ENCODE measurements at regions not wholly inside any gene's neighbourhood (a gene's known extent, or its start where the extent isn't known, plus 50 kb on each side); places are given as distances from the start of the nearest gene placed in this dataset.
"Not testable (repeated sequence)": the region's sequence is repeated elsewhere in the genome, so short reads cannot be mapped to it uniquely, and the experiment has no call there.

GRCh38 chr7:81887098-81888090 lies 117.5 kb upstream of the HGF start:
- DNase-seq: no peak

DNA sequence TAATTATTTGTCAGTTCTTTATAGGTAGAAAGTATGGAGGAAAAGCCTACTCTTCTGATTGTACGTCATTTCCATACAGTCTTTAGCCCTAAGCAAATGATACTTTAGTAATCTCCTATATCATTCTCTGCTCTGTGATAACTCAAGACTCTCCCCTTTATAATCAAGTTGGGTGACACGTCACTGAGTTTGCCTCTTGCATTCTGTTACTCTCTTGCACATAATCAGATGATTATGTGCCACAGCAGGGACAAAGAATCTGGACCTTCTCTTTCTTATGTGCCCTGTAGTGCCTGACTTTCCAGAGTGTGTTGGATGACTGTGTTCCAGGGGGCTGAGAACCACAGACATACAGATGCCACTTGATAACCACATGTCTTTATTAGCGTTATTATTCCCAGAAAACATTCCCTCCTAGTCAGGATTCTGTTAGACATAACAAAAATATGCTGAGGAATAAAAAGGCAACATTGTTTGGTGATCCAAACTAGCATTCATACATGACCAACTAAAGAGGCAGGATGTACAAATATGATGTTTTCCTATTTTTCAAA lies 116.4 kb upstream of the HGF start:
- DNase-seq: no peak

- no peak for DNase-seq
Observed at GRCh38 chr7:81884817-81885216, 115.0 kb upstream of the HGF start.

DNA sequence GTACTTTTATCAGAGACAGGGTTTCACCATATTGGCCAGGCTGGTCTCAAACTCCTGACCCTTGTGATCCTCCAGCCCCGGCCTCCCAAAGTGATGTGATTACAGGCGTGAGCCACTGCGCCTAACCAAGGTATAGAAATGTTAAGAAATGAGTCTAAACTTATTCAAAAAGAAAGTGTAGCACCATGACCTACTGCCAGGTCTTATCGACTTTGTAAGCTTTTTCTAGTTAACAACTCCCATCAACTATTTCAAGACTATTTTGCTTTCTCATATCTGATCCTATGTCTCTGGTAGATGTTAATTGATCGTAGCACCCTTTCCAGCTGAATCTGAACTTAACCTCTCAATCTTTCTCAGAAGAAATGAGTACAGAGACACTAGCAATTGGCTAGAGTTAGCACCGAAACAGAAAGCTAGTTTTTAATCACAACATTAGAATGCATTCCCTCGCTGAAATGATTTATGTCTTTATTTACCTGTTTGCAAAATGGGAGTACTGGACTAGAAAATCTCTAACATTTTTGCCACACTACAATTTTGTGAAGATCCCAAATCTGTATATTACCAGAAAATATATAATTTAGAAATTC lies 114.0 kb upstream of the HGF start:
- no peak for DNase-seq

DNA sequence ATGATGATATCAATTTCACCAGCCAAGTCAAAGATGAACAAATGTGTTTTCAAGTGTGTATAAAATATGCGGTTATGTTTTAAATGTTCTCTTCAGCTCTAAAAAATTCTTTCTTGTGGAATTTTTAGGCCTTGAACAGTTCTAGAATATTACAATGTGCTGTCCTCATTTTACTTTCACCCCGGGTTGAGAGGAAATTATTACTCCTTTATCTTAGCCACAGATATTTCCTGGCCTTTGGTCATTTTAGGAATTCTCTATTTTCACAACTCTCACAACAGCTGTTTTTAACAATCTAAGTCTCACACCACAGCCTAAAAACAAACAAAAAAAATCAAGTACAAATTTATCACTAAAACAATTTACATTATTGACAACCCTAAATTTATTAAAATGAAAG lies 112.2 kb upstream of the HGF start:
- DNase-seq: no peak

DNA sequence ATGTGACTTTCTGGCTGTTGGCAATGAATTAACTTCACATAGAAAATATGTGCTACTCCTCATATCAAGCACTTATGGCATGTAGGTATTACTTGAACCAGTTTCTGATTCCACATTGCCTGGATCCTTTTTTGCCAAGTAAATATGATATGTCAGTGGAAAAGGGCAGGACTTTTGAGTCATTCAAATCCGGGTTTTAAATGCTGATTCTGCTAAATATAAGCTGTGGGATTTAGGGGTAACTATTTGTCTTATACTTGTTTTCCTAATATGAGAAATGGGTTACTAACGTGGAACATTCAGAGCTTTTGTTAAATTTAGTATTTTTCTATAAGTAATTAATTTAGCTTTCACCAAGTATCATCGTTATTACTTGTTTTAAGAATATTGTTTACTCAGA lies 108.0 kb upstream of the HGF start:
- DNase-seq: no peak

DNA sequence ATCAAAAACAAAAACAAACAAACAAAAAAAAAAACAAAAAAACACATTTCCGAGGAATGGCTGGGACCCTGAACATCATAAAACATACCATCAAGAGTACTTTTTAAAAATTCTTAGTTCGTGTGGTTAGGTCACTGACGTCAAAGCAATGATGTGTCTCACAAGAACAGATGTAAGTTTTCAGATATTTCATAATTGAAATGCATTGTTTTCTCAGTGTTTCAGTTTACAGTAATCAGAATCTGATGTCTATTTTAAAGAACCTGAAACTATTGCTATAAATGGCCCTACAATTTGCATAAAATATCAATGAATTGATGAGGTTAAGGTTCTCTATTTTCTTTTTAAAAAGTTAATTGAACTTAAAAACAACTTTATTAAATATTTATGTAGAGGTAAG lies 103.7 kb upstream of the HGF start:
- DNase-seq: no peak

DNA sequence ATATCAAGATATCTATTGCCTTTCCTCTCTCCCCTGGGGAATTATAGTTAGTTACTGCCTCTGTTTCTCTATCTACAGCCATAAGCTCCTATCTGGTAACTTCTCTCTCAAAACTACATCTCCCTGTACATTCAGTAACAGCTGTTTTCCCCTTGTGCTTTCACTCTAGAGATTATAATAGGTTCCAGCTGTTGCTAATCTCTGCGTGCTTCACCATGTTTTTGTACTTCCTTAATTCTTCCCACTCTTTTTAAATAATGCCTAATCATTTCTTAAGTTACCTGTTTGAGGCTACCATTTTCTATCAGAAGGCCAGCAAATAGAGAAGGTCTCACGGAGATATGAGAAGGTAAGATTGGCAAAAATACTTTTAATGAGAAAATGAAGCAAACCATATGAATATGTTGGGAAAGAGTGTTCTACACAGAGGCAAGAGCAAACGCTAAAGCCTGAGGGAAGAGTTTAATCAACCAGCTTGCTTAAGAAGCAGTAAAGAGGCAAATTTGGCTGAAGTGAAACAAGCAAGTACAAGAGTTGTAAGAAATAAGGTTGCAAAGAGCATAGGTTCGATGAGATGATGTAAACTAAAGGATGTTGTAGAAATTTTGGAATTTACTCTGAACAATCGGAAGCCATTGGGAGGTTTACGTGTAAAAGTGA lies 101.9 kb upstream of the HGF start:
- no peak for DNase-seq

DNA sequence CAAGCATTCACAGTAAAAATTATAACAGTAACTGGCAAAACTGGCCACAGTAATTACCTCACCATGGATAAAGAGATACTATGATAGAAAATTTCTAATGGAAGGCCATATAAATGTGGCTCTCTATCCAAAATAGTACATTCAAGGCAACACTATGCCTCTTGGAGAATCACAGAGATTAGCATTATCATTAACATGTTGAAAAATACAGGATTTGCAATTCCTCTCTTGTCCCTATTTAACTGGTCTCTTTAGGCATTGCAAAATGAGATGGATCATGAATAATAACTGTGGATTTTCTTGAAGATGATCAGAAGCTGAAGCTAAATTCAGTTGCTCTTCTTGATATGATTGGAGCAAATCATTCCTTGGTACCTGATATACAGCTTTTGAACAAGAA lies 100.8 kb upstream of the HGF start:
- DNase-seq: no peak

- no peak for DNase-seq
Observed at GRCh38 chr7:81869670-81870069, 99.8 kb upstream of the HGF start.

- DNase-seq: no peak
Observed at GRCh38 chr7:81865754-81866153, 95.9 kb upstream of the HGF start.

- DNase-seq: no peak
Observed at GRCh38 chr7:81859433-81859832, 89.6 kb upstream of the HGF start.

- DNase-seq: not testable (repeated sequence)
Observed at GRCh38 chr7:81858820-81859219, 89.0 kb upstream of the HGF start.

- DNase-seq: no peak
Observed at GRCh38 chr7:81857385-81857784, 87.5 kb upstream of the HGF start.

- no peak for DNase-seq
Observed at GRCh38 chr7:81854518-81854917, 84.7 kb upstream of the HGF start.

- DNase-seq: no peak
Observed at GRCh38 chr7:81852701-81853100, 82.9 kb upstream of the HGF start.

- DNase-seq: no peak
Observed at GRCh38 chr7:81851413-81851812, 81.6 kb upstream of the HGF start.

GRCh38 chr7:81846398-81846797 lies 76.6 kb upstream of the HGF start:
- no peak for DNase-seq

- DNase-seq: peak; percentile 92
Observed at GRCh38 chr7:81845744-81846241, 75.9 kb upstream of the HGF start.

DNA sequence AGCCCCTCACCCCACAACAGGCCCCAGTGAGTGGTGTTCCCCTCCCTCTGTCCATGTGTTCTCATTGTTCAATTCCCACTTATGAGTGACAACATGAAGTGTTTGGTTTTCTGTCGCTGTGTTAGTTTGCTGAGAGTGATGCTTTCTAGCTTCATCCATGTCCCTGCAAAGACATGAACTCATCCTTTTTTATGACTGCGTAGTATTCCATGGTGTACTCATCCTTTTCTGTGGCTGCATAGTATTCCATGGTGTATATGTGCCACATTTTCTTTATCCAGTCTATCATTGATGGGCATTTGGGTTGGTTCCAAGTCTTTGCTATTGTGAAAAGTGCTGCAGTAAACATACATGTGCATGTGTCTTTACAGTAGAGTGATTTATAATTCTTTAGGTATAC lies 73.8 kb upstream of the HGF start:
- not testable (repeated sequence) for DNase-seq

DNA sequence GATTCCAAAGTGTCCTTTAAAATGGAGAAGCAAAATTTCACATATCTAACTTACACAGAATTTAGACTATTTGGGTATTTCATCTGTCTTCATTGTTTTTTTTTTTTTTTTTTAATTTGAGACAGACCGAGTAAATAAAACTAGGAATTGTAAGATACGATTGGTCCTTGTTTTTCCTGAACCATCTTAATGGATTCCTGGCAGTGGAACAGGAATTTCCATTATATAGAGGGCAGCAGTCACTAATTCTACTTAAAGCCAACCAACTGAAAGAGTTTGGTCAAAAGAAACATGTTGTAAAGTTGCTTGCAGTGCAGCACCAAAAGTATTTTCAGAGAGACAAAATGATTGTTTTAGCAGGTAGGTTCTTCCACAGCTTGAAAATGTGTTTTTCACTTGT lies 72.5 kb upstream of the HGF start:
- DNase-seq: no peak

DNA sequence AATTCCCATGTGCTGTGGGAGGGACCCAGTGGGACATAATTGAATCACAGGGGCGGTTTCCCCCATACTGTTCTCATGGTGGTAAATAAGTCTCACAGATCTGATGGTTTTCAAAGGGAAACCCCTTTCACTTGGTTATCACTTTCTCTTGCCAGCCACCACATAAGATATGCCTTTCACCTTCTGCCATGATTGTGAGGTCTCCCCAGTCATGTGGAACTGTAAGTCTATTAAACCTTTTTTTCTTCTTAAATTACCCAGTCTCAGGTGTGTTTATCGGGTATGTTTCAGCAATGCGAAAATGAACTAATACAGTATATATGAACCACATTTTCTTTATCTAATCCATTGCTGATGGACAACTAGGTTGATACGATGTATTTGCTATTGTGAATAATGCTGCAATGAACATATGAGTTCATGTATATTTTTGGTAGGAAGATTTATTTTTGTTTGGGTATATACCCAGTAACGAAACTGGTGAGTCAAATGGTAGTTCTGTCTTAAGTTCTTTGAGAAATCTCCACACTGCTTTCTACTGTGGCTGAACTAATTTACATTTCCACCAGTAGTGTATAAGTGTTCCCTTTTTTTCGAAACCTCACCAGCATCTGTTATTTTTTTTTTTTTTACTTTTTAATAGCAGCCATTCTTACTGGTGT lies 70.0 kb upstream of the HGF start:
- no peak for DNase-seq

GRCh38 chr7:81833401-81833800 lies 63.6 kb upstream of the HGF start:
- DNase-seq: no peak
